CD4-positive, alpha-beta T cell treated with Interleukin-6 at 100 ng/mL for 8 hours (primary cell): ENCODE measurements at regions not wholly inside any gene's neighbourhood (a gene's known extent, or its start where the extent isn't known, plus 50 kb on each side); places are given as distances from the start of the nearest gene placed in this dataset.

ENCODE experiments used
- DNase-seq: peaks from one replicate; pipeline ENCODE4 v3.0.0-alpha.2; 2020; ENCODE audit warnings: mixed read lengths, low spot score

- DNase-seq: no peak
Measured at GRCh38 chr2:238561230-238561629, 134.5 kb downstream of the ASB1 start.

GRCh38 chr2:238562446-238562845, 135.7 kb downstream of the ASB1 start:
- no peak for DNase-seq

GRCh38 chr2:238563551-238563950, 136.8 kb downstream of the ASB1 start:
- DNase-seq: no peak

- no peak for DNase-seq
Measured at GRCh38 chr2:238564286-238564920, 137.7 kb downstream of the ASB1 start.

GRCh38 chr2:238565031-238565430, 138.3 kb downstream of the ASB1 start:
- DNase-seq: no peak

GRCh38 chr2:238566001-238566645, 139.4 kb downstream of the ASB1 start:
- no peak for DNase-seq

GRCh38 chr2:238567067-238567855, 140.5 kb downstream of the ASB1 start:
- DNase-seq: no peak

DNA sequence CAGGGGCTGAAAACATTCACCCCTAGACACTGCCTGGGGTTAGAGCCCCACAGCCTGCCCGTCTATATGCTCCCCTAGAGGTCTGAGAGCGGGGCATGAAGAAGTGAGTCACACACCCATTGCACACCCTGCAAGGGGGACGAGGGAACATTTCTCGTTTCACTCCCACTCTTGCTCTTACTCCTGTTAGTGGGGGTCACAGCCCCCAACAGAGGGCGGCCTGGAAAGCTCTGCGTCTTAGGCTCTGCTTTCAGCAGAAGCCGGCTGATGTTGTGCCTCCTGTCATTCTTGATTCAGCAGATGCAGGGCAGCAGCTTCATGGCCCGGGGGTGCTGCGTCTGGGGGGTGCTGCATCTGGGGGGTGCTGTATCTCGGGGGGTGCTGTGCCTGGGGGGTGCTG, 141.3 kb downstream of the ASB1 start:
- DNase-seq: no peak

DNA sequence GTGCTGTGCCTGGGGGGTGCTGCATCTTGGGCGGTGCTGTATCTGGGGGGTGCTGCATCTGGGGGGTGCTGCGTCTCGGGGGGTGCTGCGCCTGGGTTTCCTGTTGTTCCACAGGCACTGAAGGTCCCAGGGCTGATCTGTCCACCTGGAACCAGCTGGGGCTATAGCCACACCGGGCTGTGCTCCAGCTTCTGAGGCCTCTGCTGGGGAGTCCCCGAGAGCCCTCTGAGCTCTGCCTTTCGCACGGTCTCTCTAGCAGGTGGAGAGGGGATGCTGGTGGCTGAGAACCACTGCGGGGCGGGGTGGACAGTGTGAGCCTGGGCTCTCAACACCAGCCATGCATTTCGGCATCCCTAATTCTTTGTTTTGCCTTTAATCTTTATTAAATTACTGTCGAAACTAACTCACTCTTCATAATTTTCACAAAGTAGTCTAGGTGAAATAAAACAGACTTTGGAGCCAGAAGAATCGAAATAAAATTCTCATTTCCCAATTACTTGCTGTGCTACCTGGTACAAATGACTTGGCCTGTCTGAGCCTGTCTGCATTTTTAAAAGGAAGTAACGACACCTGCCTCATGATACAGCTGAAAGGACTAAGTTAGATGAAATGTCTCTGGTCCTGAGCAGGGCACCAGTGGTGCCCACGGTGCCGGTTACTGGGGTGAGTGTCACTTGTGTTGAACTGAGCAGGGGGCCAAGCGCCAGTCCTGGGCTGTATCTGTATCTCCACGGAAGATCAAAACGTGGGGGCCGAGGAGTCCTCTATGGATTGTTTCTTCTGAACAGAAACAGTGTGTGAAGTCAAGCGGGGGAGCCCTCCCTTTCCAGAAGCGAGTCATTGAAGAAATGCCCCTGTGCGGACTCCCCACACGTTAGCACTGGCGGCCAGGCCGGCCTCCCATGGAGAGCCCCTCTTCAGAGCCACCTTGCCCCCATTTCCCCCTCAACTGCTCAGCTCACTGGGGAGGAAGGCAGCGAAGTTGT, 142.0 kb downstream of the ASB1 start:
- DNase-seq: no peak

DNA sequence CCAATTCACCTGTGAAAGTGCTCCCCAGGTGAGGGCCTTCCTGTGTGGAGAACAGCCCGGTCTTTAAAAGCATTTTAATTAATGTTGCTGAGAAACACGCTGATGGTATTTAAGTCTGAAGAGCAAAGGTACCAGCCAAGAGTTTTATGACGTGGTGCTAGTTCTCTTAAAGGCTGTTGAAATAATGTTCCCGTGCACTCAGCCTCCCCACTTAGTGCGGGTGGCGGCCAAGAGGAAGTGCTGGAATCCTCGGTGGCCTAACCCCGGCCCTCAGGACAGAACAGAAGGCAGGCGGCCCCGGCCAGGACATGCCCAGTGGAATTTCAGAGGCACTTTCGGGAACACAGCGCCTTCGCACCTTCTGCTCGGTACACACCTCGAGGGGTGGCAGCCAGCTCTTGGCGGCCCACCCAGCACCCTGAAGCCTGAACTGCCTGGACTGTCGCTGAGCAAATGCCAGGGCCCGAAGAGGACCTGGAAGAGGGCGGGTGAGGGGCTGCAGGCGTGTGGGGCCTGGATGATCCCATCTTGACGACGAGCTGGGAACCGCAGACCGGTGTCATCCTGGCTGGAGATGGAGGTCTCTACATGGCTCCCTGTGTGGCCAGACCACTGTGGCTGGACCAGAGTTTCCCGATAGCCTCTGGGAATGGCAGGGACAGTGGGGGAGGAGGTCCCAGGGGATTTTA, 142.9 kb downstream of the ASB1 start:
- no peak for DNase-seq

DNA sequence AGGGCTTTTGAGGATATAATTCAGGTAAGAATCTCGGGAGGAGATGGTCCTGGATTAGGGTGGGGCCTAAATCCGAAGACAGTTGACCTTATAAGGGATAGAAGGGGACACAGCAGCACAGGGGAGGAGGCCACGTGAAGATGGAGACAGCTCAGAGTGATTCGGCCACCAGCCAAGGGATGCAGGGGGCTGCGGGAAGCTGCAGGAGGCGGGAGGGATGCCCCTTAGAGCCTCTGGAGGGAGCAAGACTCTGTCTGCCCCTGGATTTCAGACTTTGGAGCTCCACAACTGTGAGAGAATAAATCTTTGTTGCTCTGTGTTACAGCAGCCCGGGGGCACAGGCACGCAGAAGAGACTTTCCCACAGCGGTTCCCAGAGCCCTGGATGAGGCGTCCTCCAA, 143.7 kb downstream of the ASB1 start:
- no peak for DNase-seq

DNA sequence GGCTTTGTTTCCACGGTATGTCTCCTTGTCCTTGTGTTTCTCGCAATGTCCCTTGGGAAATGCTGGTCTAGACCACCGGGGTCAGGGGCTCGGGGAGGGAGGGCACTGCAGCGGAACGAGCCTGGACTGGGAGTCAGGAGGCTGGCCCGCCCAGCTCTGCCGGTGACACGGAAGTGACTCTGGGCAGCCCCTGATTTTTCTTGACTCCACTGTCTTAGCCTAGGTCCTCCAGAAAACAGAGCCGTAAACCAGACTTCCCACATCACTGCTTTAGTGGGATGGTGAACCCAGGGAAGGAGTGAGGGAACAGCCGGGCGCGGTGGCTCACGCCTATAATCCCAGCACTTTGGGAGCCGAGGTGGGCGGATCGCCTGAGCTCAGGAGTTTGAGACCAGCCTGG, 144.2 kb downstream of the ASB1 start:
- no peak for DNase-seq

- no peak for DNase-seq
Measured at GRCh38 chr2:238571661-238572372, 145.1 kb downstream of the ASB1 start.

- no peak for DNase-seq
Measured at GRCh38 chr2:238573065-238573778, 146.5 kb downstream of the ASB1 start.

DNA sequence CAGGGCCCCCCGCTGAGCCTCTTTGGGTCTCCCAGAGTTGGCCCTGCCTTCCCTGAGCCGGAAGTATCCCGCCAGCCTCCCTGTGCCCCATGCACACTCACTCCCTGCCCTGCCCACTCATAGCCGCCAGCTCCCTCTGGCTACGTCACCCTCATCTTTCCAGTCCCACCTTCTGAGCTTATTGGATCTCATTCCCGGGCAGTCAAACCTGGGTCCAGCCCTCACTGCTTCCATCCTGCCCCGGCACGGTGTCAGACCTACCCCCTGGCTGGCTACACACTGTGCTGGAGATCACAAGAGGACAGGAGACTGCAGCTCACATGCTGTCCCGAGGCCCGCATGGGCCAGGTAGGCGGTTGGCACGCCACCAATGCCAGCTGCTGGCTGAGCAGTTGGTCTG, 147.2 kb downstream of the ASB1 start:
- DNase-seq: no peak

DNA sequence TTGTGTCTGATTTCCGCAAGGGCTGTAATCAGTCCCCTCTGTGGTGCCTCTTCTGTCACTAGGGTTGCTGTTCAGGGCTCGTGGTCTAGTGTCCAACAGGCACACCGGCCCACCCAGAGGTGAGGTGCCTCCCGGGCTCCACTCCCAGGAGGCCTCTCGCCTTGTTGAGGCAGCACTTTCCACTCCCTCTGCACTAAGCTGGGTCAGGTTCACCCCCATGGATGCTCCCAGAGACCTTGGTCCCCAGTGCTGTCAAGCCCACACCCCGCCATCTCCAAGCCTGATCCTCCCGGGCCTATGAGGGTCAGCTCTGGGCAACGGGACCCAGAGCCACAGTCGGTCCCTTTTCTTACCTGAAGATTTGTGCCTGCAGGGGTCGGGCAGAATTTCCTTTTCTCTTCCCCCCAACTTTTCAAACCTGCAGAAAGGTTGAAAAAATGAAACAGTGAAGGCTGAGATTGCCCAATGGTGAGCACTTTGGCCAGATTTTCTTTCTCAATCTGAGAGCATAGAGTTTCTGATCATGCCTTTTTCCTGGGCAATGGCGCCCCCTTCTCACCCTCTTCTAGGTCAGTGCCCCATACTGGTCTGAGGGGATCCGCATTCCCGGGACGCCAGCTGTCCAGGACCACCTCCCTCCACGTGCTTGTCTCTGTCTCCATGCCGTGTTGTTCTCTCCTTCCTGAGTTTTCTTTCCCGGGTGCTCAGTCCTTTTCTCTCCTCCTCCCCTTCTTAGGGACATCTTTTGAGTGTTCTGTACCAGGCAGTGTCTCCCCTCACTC, 148.0 kb downstream of the ASB1 start:
- DNase-seq: no peak

- no peak for DNase-seq
Measured at GRCh38 chr2:238576674-238577073, 149.9 kb downstream of the ASB1 start.

- DNase-seq: no peak
Measured at GRCh38 chr2:238578256-238578655, 151.5 kb downstream of the ASB1 start.

DNA sequence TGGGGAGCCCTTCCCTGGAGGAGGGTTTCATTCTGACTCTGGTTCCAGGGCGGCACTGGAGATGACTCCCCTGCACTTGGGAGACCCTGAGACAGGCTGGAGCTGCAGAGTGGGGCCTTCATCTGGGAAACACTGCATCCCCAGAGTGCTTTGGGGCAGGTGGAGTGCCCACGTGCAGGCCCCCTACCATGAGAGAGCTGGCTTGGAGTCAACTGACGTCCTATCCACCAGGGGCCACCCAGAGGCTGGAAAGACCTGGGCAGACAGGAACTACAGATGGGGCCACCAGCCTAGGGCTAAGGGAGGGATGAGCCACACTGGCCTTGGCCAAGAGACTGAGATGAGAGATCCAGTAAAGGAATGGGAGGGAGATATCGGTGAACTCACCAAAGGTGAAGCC, 153.8 kb downstream of the ASB1 start:
- DNase-seq: no peak
